T-helper 2 cell treated with Interferon-gamma antibody and Interleukin-4, amounts not matched to agents 100 ng/mL and 5 ng/mL, for 36 hours (primary cell): ENCODE measurements at regions not wholly inside any gene's neighbourhood (a gene's known extent, or its start where the extent isn't known, plus 50 kb on each side); places are given as distances from the start of the nearest gene placed in this dataset.

Experiments
- intact Hi-C: fragments of 100-400 bp; cut with micrococcal nuclease; formaldehyde crosslinking; loops from one replicate; pipeline ENCODE4 v1.15.1; 2023

GRCh38 chr18:5091741-5092140, 105.3 kb downstream of the AKAIN1 start:
- intact Hi-C loops, result no loop called here

- intact Hi-C loops, result loop anchor here (10.0 kb wide), 1 partner anchor 350 kb away; no protein-coding TSS in a partner anchor
Observed at GRCh38 chr18:5075297-5075696, 121.8 kb downstream of the AKAIN1 start.

GRCh38 chr18:5073026-5073944, 123.8 kb downstream of the AKAIN1 start:
- intact Hi-C loops, result loop anchor here (5.0 to 10.0 kb wide), 3 partner anchors 352 to 1449 kb away; no protein-coding TSS in a partner anchor

GRCh38 chr18:5068851-5069250, 128.2 kb downstream of the AKAIN1 start:
- intact Hi-C loops, result loop anchor here (10.0 kb wide), 1 partner anchor 226 kb away; the partner anchor contains the start of gene ZBTB14

GRCh38 chr18:5066380-5066977, 130.6 kb downstream of the AKAIN1 start:
- intact Hi-C loops, result loop anchor here (10.0 kb wide), 1 partner anchor 228 kb away; the partner anchor contains the start of gene ZBTB14

- intact Hi-C loops, result loop anchor here (10.0 kb wide), 1 partner anchor 229 kb away; the partner anchor contains the start of gene ZBTB14
Observed at GRCh38 chr18:5065615-5066014, 131.4 kb downstream of the AKAIN1 start.

GRCh38 chr18:5064841-5065370, 132.2 kb downstream of the AKAIN1 start:
- intact Hi-C loops, result loop anchor here (10.0 kb wide), 1 partner anchor 230 kb away; the partner anchor contains the start of gene ZBTB14

GRCh38 chr18:5061785-5062184, 135.3 kb downstream of the AKAIN1 start:
- intact Hi-C loops, result loop anchor here (10.0 kb wide), 1 partner anchor 233 kb away; the partner anchor contains the start of gene ZBTB14

GRCh38 chr18:5060543-5060942, 136.5 kb downstream of the AKAIN1 start:
- intact Hi-C loops, result loop anchor here (10.0 kb wide), 1 partner anchor 234 kb away; the partner anchor contains the start of gene ZBTB14

- intact Hi-C loops, result loop anchor here (10.0 kb wide), 1 partner anchor 235 kb away; the partner anchor contains the start of gene ZBTB14
Observed at GRCh38 chr18:5059696-5060032, 137.4 kb downstream of the AKAIN1 start.

- intact Hi-C loops, result no loop called here
Observed at GRCh38 chr18:5058768-5059695, 138.0 kb downstream of the AKAIN1 start.

- intact Hi-C loops, result loop anchor here (2.0 kb wide), 1 partner anchor 1287 kb away; no protein-coding TSS in a partner anchor
Observed at GRCh38 chr18:5057386-5058348, 139.4 kb downstream of the AKAIN1 start.

- intact Hi-C loops, result no loop called here
Observed at GRCh38 chr18:5052491-5052890, 144.6 kb downstream of the AKAIN1 start.

GRCh38 chr18:5051207-5051606, 145.8 kb downstream of the AKAIN1 start:
- intact Hi-C loops, result no loop called here

- intact Hi-C loops, result no loop called here
Observed at GRCh38 chr18:5049124-5049523, 147.9 kb downstream of the AKAIN1 start.

- intact Hi-C loops, result no loop called here
Observed at GRCh38 chr18:5040476-5040875, 156.6 kb downstream of the AKAIN1 start.

- intact Hi-C loops, result no loop called here
Observed at GRCh38 chr18:5036523-5036922, 160.5 kb downstream of the AKAIN1 start.

- intact Hi-C loops, result no loop called here
Observed at GRCh38 chr18:5031216-5031615, 165.8 kb downstream of the AKAIN1 start.

- intact Hi-C loops, result no loop called here
Observed at GRCh38 chr18:5030636-5031035, 166.4 kb downstream of the AKAIN1 start.
